ENCODE measurements at regions not wholly inside any gene's neighbourhood (a gene's known extent, or its start where the extent isn't known, plus 50 kb on each side); places are given as distances from the start of the nearest gene placed in this dataset.
A peak's percentile ranks its signal among the peaks of the same experiment; 100 is the strongest.
"Not testable (repeated sequence)": the region's sequence is repeated elsewhere in the genome, so short reads cannot be mapped to it uniquely, and the experiment has no call there.

DNA sequence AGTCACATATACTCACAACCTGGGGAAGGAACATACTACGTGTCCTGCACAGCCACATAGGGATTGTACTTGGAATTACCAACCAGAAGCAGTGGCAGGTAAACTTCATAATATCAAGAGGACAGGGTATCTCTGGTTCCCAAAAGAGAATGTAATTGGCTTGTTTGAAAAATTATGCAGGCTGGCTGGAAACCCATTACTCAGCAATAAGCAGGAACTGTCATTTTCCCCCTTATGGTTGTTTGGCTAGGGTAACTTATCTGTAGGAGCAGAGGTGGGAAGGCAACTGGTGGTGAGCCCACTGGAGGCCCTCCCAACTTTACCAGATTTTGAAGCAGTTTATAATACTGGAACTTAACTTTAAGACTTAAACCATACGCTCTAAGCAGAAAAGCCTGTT is 924.1 kb downstream of the LRRIQ3 start:
- H3K27me3 Mint-ChIP-seq (ENCODE audit: low read depth): no peaks in the 10 kb centered on the region

DNA sequence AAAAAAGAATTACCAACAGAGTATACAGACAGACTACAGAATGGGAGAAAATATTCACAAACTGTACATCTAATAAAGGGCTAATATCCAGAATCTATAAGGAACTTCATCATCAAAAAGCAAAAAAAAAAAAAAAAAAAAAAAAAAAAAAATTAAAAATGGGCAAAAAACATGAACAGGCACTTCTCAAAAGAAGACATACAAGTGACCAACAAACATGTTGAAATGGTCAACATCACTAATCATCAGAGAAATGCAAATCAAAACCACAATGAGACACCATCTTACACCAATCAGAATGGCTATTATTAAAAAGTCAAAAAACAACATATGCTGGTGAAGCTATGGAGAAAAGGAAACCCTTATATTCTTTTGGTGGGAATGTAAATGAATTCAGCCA is 952.8 kb downstream of the LRRIQ3 start:
- H3K9me3 Mint-ChIP-seq: peaks cover 19% of the 10 kb centered on the region
- H3K4me3 Mint-ChIP-seq; H3K27ac Mint-ChIP-seq (ENCODE audit: unreplicated experiment); H3K36me3 Mint-ChIP-seq (ENCODE audit: low read depth); H3K4me1 Mint-ChIP-seq; DNase-seq (ENCODE audit: low read depth, low spot score); H3K27me3 Mint-ChIP-seq (ENCODE audit: low read depth): not testable (repeated sequence)

More for the DNA sequence above, 924.1 kb downstream of the LRRIQ3 start:
- Mint-ChIP-seq H3K36me3 (ENCODE audit: low read depth) (peaks cover 3% of the 10 kb centered on the region), H3K27ac (ENCODE audit: unreplicated experiment) (no peak overlapping the region), H3K4me3 (no peak overlapping the region), H3K4me1 (no peaks in the 10 kb centered on the region), H3K9me3 (peaks cover 10% of the 10 kb centered on the region)
- TF ChIP-seq, protein P1, sequence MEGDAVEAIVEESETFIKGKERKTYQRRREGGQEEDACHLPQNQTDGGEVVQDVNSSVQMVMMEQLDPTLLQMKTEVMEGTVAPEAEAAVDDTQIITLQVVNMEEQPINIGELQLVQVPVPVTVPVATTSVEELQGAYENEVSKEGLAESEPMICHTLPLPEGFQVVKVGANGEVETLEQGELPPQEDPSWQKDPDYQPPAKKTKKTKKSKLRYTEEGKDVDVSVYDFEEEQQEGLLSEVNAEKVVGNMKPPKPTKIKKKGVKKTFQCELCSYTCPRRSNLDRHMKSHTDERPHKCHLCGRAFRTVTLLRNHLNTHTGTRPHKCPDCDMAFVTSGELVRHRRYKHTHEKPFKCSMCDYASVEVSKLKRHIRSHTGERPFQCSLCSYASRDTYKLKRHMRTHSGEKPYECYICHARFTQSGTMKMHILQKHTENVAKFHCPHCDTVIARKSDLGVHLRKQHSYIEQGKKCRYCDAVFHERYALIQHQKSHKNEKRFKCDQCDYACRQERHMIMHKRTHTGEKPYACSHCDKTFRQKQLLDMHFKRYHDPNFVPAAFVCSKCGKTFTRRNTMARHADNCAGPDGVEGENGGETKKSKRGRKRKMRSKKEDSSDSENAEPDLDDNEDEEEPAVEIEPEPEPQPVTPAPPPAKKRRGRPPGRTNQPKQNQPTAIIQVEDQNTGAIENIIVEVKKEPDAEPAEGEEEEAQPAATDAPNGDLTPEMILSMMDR (conservative IDR thresholded peaks at IDR 0.05): no peak
- DNase-seq (ENCODE audit: low read depth, low spot score): no peak

DNA sequence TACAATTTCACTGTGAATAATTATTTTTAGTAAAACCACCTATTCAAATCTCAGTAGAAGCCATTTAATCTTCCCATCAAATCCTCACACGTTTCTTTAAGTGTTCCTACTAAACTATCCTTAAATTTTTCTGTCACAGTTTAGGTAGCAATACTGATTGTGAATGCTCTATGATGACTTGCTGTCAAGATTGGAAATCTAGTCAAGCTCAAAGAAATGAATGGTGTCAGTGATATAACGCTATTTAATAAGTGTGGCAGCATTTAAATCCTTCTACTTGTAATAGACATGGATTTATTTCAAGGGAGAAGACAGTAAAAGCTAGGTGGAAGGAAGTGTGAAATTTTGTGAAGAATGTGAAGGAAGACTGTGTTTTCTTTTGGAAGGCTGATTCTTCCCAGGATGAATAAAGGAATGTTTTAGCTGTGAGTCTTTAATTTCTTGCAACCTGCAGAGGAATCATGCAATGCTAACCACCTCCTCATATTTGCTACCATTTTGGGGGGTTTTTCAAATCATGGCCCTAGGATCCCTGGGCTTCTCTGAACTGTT is 936.7 kb upstream of the NEGR1 start:
- no peak for DNase-seq (ENCODE audit: low read depth, low spot score)
- Mint-ChIP-seq H3K9me3 (peaks cover 3% of the 10 kb centered on the region), H3K27me3 (ENCODE audit: low read depth) (no peaks in the 10 kb centered on the region), H3K4me1 (no peaks in the 10 kb centered on the region), H3K36me3 (ENCODE audit: low read depth) (no peaks in the 10 kb centered on the region), H3K4me3 (no peak overlapping the region), H3K27ac (ENCODE audit: unreplicated experiment) (no peak overlapping the region)
- TF ChIP-seq, protein P1 (conservative IDR thresholded peaks at IDR 0.05): no peak

DNA sequence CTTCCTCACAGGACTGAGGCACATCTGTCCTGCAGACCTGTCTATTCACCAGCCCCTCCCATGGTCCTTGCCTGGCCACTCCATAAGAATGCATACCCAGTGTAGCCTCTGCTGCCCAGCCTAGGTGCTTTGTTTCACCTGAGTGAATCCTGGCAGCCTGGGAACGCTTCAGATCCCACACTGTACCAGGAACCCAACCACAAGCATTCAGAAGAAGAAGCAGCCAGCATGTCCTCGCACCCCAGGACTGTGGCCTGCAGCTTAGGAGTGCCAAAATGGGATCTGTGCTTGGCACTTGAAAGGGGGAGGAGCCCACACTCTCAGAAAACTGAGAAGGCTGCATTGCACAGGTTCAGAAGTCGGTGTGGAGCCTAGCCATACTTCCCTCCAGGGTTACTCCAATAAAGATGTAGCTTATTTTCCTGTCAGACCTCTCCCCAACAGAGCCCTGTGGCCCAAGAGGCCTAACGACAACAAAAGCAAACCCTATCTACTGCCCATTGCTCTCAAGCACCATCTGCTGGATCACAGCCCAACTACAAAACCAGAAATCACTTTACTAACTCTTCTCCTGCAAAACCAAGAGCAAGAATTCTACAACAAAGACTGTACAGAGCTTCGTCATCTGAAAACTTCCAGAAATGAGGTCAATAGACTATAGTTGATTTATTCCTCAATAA is 923.1 kb upstream of the NEGR1 start:
- Mint-ChIP-seq H3K27me3 (ENCODE audit: low read depth) (no peaks in the 10 kb centered on the region), H3K36me3 (ENCODE audit: low read depth) (no peaks in the 10 kb centered on the region), H3K4me1 (no peaks in the 10 kb centered on the region), H3K4me3 (no peak overlapping the region), H3K27ac (ENCODE audit: unreplicated experiment) (no peak overlapping the region), H3K9me3 (no peaks in the 10 kb centered on the region)
- TF ChIP-seq, protein P1 (conservative IDR thresholded peaks at IDR 0.05): peak; percentile 35
- DNase-seq (ENCODE audit: low read depth, low spot score): no peak

DNA sequence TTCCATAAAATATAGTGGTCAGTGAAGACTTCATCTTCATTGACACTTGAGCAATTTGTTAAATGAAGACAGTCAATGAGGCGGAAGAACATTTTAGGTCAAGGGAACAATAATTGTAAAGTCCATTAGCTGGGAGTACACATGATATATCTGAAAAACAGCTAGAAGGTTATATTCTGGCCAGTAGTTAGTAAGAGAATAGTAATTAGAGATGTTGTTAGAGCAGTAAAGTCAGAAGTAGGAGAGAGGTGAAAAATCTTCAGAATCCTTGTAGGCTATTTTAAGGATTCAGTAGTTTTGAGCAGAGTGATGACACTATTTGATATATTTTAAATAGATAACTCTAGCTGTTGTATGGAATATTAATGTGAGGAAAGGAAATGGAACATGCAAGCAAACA is 915.6 kb upstream of the NEGR1 start:
- no peaks in the 10 kb centered on the region for H3K36me3 Mint-ChIP-seq (ENCODE audit: low read depth)
- DNase-seq (ENCODE audit: low read depth, low spot score): no peak
- no peaks in the 10 kb centered on the region for H3K27me3 Mint-ChIP-seq (ENCODE audit: low read depth)
- no peaks in the 10 kb centered on the region for H3K4me1 Mint-ChIP-seq
- no peak overlapping the region for H3K27ac Mint-ChIP-seq (ENCODE audit: unreplicated experiment)
- no peaks in the 10 kb centered on the region for H3K9me3 Mint-ChIP-seq
- TF ChIP-seq, protein P1 (conservative IDR thresholded peaks at IDR 0.05): no peak
- H3K4me3 Mint-ChIP-seq: no peak overlapping the region

DNA sequence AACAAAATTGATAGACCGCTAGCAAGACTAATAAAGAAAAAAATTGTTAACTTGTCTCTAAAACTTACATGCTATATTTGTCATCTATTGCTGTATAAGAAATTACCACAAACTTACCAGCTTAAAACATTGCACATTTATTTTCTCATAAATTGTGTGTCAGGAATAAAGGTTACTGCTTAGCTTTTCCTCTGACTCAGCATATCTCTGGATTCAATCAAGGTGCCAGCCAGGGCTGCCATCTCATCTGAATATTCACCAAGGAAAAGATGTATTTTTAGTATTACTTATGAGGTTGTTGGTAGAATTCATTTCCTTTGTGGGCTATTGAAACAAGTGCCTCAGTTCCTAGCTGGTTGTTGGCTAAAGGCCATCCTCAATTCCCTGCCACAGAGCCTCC is 912.6 kb upstream of the NEGR1 start:
- TF ChIP-seq, protein P1 (conservative IDR thresholded peaks at IDR 0.05): no peak
- Mint-ChIP-seq H3K36me3 (ENCODE audit: low read depth) (no peaks in the 10 kb centered on the region), H3K27ac (ENCODE audit: unreplicated experiment) (no peak overlapping the region), H3K4me3 (no peak overlapping the region), H3K9me3 (no peaks in the 10 kb centered on the region), H3K27me3 (ENCODE audit: low read depth) (no peaks in the 10 kb centered on the region), H3K4me1 (no peaks in the 10 kb centered on the region)
- no peak for DNase-seq (ENCODE audit: low read depth, low spot score)

DNA sequence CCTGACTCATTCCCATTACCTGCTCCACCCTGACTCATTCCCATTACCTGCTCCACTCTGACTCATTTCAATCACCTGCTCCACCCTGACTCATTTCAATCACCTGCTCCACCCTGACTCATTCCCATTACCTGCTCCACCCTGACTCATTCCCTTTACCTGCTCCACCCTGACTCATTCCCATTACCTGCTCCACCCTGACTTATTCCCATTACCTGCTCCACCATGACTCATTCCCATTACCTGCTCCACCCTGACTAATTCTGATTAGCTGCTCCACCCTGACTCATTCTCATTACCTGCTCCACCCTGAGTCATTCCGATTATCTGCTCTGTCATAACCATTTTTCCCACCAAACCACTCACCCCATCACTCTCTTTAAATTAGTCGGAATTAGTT is 901.2 kb upstream of the NEGR1 start:
- H3K4me3 Mint-ChIP-seq; DNase-seq (ENCODE audit: low read depth, low spot score); H3K36me3 Mint-ChIP-seq (ENCODE audit: low read depth); H3K4me1 Mint-ChIP-seq; H3K9me3 Mint-ChIP-seq; H3K27me3 Mint-ChIP-seq (ENCODE audit: low read depth): not testable (repeated sequence)
- H3K27ac Mint-ChIP-seq (ENCODE audit: unreplicated experiment): peak overlapping the region; percentile 57

All from neural crest cell (in vitro differentiated cells).